Thyroid gland (tissue), 4 donors: ENCODE measurements at regions not wholly inside any gene's neighbourhood (a gene's known extent, or its start where the extent isn't known, plus 50 kb on each side); places are given as distances from the start of the nearest gene placed in this dataset.

Experiments used
- POLR2A ChIP-seq, 2 donors: fragments of 450-650 bp; IDR thresholded peaks; one replicate each; pipeline ENCODE4 v1.6.1; 2017; ENCODE audit warnings: antibody characterized with exemption in 2 of 2, mild to moderate bottlenecking in 2 of 2, moderate library complexity in 1 of 2
- TF ChIP-seq, protein P1 (sequence below), 6 experiments: fragments of 200-600 bp in 3 of 6; fragments of 450-650 bp in 3 of 6; sonication (generic) in 3 of 6; IDR thresholded peaks; one replicate each; pipeline ENCODE4 v1.5.1; 2016 to 2019; ENCODE audit warnings: antibody characterized with exemption in 6 of 6, mild to moderate bottlenecking in 2 of 6, inconsistent platforms in 1 of 6, moderate library complexity in 1 of 6

DNA sequence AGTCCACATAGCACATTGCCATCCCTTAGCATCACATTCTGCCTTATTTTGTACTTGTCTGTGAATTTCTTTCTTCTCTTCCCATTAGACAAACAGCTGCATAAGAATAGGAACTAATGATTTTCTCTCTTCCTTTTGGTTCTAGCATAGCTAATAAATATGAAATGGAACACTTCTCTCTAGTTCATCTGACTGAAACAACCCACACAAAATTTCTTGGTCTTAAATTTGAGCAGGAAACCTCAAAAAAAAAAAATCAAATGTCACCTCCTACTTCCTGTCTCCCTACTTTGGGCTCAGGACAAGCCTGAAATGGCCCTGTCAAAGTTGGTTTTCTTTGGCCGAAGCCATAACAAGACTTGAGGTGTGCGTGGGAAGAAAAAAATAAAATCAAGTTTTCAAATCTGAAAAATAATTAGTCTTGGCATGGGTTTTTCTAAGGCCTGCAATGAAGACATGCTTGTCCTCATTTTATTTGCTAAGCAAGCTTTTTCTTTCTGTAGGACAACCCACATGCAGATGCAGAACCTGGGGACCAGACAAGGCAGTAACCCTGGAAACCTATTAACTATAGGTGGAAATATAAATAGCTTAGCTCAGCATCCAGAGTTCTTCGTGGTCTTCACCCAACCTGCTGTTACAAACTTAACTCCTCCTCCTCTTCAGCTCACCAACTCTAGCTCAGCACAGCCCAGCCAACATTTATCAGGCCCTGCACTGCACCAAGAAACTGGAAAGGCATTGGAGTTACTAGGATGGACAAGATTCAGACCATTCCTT, 523.5 kb upstream of the KLF4 start:
- TF ChIP-seq POLR2A (IDR thresholded peaks at IDR 0.05), result no peak
- TF ChIP-seq, protein P1, sequence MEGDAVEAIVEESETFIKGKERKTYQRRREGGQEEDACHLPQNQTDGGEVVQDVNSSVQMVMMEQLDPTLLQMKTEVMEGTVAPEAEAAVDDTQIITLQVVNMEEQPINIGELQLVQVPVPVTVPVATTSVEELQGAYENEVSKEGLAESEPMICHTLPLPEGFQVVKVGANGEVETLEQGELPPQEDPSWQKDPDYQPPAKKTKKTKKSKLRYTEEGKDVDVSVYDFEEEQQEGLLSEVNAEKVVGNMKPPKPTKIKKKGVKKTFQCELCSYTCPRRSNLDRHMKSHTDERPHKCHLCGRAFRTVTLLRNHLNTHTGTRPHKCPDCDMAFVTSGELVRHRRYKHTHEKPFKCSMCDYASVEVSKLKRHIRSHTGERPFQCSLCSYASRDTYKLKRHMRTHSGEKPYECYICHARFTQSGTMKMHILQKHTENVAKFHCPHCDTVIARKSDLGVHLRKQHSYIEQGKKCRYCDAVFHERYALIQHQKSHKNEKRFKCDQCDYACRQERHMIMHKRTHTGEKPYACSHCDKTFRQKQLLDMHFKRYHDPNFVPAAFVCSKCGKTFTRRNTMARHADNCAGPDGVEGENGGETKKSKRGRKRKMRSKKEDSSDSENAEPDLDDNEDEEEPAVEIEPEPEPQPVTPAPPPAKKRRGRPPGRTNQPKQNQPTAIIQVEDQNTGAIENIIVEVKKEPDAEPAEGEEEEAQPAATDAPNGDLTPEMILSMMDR (IDR thresholded peaks at IDR 0.05), result no peak
